ENCODE measurements at regions not wholly inside any gene's neighbourhood (a gene's known extent, or its start where the extent isn't known, plus 50 kb on each side); places are given as distances from the start of the nearest gene placed in this dataset.

DNA sequence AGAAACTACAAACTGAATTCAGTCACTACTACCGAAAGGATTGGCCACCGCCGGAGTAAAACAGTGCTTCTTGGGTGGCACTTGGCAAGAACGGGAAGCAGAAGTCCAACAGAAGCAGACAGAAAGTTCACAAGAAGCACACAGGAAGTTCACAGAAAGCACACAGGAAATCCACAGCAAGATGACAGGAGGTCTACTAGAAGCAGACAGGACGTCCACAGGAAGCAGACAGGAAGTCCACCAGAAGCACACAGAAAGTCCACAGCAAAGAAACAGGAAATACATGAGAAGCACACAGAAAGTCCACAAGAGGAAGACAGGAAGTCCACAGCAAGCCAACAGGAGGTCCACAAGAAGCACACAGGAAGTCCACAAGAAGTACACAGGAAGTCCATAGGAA is 399.2 kb upstream of the AUTS2 start:
- TF ChIP-seq EZH2 (IDR thresholded peaks at IDR 0.05; ENCODE audit: low read depth, unreplicated experiment) (no peak), JUNB (IDR thresholded peaks at IDR 0.05; ENCODE audit: unreplicated experiment) (no peak), NANOG (IDR thresholded peaks at IDR 0.05; ENCODE audit: borderline replicate concordance) (no peak), EZH2phosphoT487 (IDR thresholded peaks at IDR 0.05; ENCODE audit: unreplicated experiment) (no peak), CTCF (conservative IDR thresholded peaks at IDR 0.05; ENCODE audit: low read depth in 2 of 2) (no peak), ZNF114 (CRISPR knock-in tag; IDR thresholded peaks at IDR 0.05) (no peak), CREB1 (CRISPR knock-in tag; IDR thresholded peaks at IDR 0.05; ENCODE audit: low read depth) (no peak), POLR2AphosphoS5 (IDR thresholded peaks at IDR 0.05; ENCODE audit: low read depth) (no peak), ZNF331 (CRISPR knock-in tag; IDR thresholded peaks at IDR 0.05; ENCODE audit: low read depth) (no peak), STAT1 (IDR thresholded peaks at IDR 0.05; ENCODE audit: unreplicated experiment) (no peak), ZNF462 (CRISPR knock-in tag; IDR thresholded peaks at IDR 0.05) (no peak)
- TF ChIP-seq, protein P1, sequence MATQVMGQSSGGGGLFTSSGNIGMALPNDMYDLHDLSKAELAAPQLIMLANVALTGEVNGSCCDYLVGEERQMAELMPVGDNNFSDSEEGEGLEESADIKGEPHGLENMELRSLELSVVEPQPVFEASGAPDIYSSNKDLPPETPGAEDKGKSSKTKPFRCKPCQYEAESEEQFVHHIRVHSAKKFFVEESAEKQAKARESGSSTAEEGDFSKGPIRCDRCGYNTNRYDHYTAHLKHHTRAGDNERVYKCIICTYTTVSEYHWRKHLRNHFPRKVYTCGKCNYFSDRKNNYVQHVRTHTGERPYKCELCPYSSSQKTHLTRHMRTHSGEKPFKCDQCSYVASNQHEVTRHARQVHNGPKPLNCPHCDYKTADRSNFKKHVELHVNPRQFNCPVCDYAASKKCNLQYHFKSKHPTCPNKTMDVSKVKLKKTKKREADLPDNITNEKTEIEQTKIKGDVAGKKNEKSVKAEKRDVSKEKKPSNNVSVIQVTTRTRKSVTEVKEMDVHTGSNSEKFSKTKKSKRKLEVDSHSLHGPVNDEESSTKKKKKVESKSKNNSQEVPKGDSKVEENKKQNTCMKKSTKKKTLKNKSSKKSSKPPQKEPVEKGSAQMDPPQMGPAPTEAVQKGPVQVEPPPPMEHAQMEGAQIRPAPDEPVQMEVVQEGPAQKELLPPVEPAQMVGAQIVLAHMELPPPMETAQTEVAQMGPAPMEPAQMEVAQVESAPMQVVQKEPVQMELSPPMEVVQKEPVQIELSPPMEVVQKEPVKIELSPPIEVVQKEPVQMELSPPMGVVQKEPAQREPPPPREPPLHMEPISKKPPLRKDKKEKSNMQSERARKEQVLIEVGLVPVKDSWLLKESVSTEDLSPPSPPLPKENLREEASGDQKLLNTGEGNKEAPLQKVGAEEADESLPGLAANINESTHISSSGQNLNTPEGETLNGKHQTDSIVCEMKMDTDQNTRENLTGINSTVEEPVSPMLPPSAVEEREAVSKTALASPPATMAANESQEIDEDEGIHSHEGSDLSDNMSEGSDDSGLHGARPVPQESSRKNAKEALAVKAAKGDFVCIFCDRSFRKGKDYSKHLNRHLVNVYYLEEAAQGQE (IDR thresholded peaks at IDR 0.05; ENCODE audit: unreplicated experiment) = no peak
- TF ChIP-seq, protein P2, sequence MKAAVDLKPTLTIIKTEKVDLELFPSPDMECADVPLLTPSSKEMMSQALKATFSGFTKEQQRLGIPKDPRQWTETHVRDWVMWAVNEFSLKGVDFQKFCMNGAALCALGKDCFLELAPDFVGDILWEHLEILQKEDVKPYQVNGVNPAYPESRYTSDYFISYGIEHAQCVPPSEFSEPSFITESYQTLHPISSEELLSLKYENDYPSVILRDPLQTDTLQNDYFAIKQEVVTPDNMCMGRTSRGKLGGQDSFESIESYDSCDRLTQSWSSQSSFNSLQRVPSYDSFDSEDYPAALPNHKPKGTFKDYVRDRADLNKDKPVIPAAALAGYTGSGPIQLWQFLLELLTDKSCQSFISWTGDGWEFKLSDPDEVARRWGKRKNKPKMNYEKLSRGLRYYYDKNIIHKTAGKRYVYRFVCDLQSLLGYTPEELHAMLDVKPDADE (IDR thresholded peaks at IDR 0.05) = no peak
- Mint-ChIP-seq H3K4me1 (no peaks in the 10 kb centered on the region), H3K4me3 (no peak overlapping the region), H3K9me3 (peaks cover 94% of the 10 kb centered on the region), H3K27me3 (ENCODE audit: insufficient read depth, low read depth, poor library complexity) (peaks cover 3% of the 10 kb centered on the region), H3K27ac (no peak overlapping the region), H3K36me3 (ENCODE audit: low read depth) (peaks cover 39% of the 10 kb centered on the region)
- H3K79me2 ChIP-seq (replicated peaks; ENCODE audit: insufficient read depth) = no peaks in the 10 kb centered on the region
- DNase-seq (ENCODE audit: low spot score) (no peak), ATAC-seq (no peak)
- no peak overlapping the region for H3K4me2 ChIP-seq
- no peak overlapping the region for H3K27ac ChIP-seq (ENCODE audit: low read depth)
- no peak overlapping the region for H2AFZ ChIP-seq
- H3F3A ChIP-seq (replicated peaks; ENCODE audit: low read depth) = no peaks in the 10 kb centered on the region
- no peaks in the 10 kb centered on the region for H3K4me1 ChIP-seq (ENCODE audit: insufficient read depth)
- H3K9me2 ChIP-seq (ENCODE audit: insufficient read depth) = no peaks in the 10 kb centered on the region
- no peak overlapping the region for H3K4me3 ChIP-seq
- no peaks in the 10 kb centered on the region for H3K36me3 ChIP-seq (ENCODE audit: insufficient read depth)
- H3K27me3 ChIP-seq (ENCODE audit: insufficient read depth) = no peaks in the 10 kb centered on the region
- H4K20me1 ChIP-seq (replicated peaks; ENCODE audit: insufficient read depth) = no peaks in the 10 kb centered on the region
